SKM-1 (cell line): ENCODE measurements at regions not wholly inside any gene's neighbourhood (a gene's known extent, or its start where the extent isn't known, plus 50 kb on each side); places are given as distances from the start of the nearest gene placed in this dataset.

Experiments used
- DNase-seq: peaks from one replicate; lab custom pipeline; 2025; ENCODE audit not compliant: unreplicated experiment; lab: John Stamatoyannopoulos, UW

GRCh38 chr2:211061612-211062296 lies 505.4 kb downstream of the CPS1 start:
- DNase-seq = no peak

GRCh38 chr2:211062297-211062612 lies 505.9 kb downstream of the CPS1 start:
- DNase-seq = no peak

- DNase-seq = no peak
Observed at GRCh38 chr2:211067029-211067428, 510.6 kb downstream of the CPS1 start.

GRCh38 chr2:211068108-211068780 lies 511.8 kb downstream of the CPS1 start:
- no peak for DNase-seq

- DNase-seq = no peak
Observed at GRCh38 chr2:211070547-211070946, 514.1 kb downstream of the CPS1 start.

GRCh38 chr2:211077216-211077767 lies 520.9 kb downstream of the CPS1 start:
- DNase-seq = no peak

GRCh38 chr2:211084352-211084751 lies 528.0 kb downstream of the CPS1 start:
- DNase-seq = no peak

- DNase-seq = no peak
Observed at GRCh38 chr2:211085056-211085680, 528.8 kb downstream of the CPS1 start.

- DNase-seq = no peak
Observed at GRCh38 chr2:211086049-211086448, 529.6 kb downstream of the CPS1 start.

- DNase-seq = no peak
Observed at GRCh38 chr2:211089127-211089526, 532.7 kb downstream of the CPS1 start.

GRCh38 chr2:211093743-211094303 lies 537.4 kb downstream of the CPS1 start:
- no peak for DNase-seq

- DNase-seq = no peak
Observed at GRCh38 chr2:211103989-211104388, 547.6 kb downstream of the CPS1 start.

GRCh38 chr2:211113334-211114175 lies 557.2 kb downstream of the CPS1 start:
- DNase-seq = no peak

GRCh38 chr2:211114826-211115455 lies 558.5 kb downstream of the CPS1 start:
- no peak for DNase-seq

- DNase-seq = no peak
Observed at GRCh38 chr2:211117026-211117425, 560.6 kb downstream of the CPS1 start.

GRCh38 chr2:211126256-211126655 lies 569.9 kb downstream of the CPS1 start:
- DNase-seq = no peak

- no peak for DNase-seq
Observed at GRCh38 chr2:211127501-211127900, 571.1 kb downstream of the CPS1 start.

GRCh38 chr2:211128287-211128686 lies 571.9 kb downstream of the CPS1 start:
- DNase-seq = no peak

GRCh38 chr2:211129798-211130197 lies 573.4 kb downstream of the CPS1 start:
- no peak for DNase-seq

- DNase-seq = no peak
Observed at GRCh38 chr2:211132046-211132445, 575.6 kb downstream of the CPS1 start.
